Liver (tissue), 8 donors: ENCODE measurements at regions not wholly inside any gene's neighbourhood (a gene's known extent, or its start where the extent isn't known, plus 50 kb on each side); places are given as distances from the start of the nearest gene placed in this dataset.

Experiments used
- DNase-seq: peaks from one replicate; pipeline ENCODE4 v3.0.0-alpha.2; 2017; ENCODE audit warnings: low spot score
- H3K27ac ChIP-seq, 2 donors: one replicate each; pipeline ENCODE4 v1.7.0; 2013; ENCODE audit warnings: inconsistent platforms in 2 of 2, low read length in 2 of 2, control low read depth in 1 of 2, low read depth in 1 of 2, mild to moderate bottlenecking in 1 of 2
- H3K27me3 ChIP-seq, 4 donors: one replicate each; pipeline versions ENCODE4 v1.6.1 to v1.7.0; 2013; ENCODE audit warnings: low read length in 3 of 4, inconsistent platforms in 1 of 4, mild to moderate bottlenecking in 1 of 4, moderate library complexity in 1 of 4; ENCODE audit not compliant: control insufficient read depth in 4 of 4, insufficient read depth in 4 of 4
- H3K36me3 ChIP-seq, 4 donors: one replicate each; pipeline versions ENCODE4 v1.6.1 to v1.7.0; 2013; ENCODE audit warnings: low read length in 3 of 4, mild to moderate bottlenecking in 3 of 4, low read depth in 1 of 4, moderate library complexity in 1 of 4; ENCODE audit not compliant: control insufficient read depth in 4 of 4, insufficient read depth in 3 of 4
- H3K4me1 ChIP-seq, 4 donors: one replicate each; pipeline versions ENCODE4 v1.6.1 to v1.7.0; 2013; ENCODE audit warnings: low read length in 3 of 4, mild to moderate bottlenecking in 3 of 4, moderate library complexity in 1 of 4; ENCODE audit not compliant: control insufficient read depth in 4 of 4, insufficient read depth in 4 of 4
- H3K4me3 ChIP-seq, 3 donors: one replicate each; pipeline versions ENCODE4 v1.6.1 to v1.7.0; 2013; ENCODE audit warnings: low read length in 3 of 3, control low read depth in 1 of 3, low read depth in 1 of 3, mild to moderate bottlenecking in 1 of 3
- H3K9ac ChIP-seq, 2 donors: one replicate each; pipeline ENCODE4 v1.7.0; 2013; ENCODE audit warnings: low read length in 2 of 2, mild to moderate bottlenecking in 2 of 2, moderate library complexity in 2 of 2, control low read depth in 1 of 2, low read depth in 1 of 2
- H3K9me3 ChIP-seq, 4 donors: one replicate each; pipeline versions ENCODE4 v1.6.1 to v1.7.0; 2013; ENCODE audit warnings: low read length in 3 of 4; ENCODE audit not compliant: control insufficient read depth in 4 of 4
- ATF3 ChIP-seq: IDR thresholded peaks from 2 replicates; pipeline ENCODE4 v1.6.1; 2016; ENCODE audit warnings: antibody characterized with exemption
- EGR1 ChIP-seq, 2 donors: IDR thresholded peaks; 2 replicates each; pipeline ENCODE4 v1.6.1; 2016 to 2018; ENCODE audit warnings: antibody characterized with exemption in 2 of 2, low read depth in 2 of 2
- FOXA1 ChIP-seq: IDR thresholded peaks from 2 replicates; pipeline ENCODE4 v1.6.1; 2016; ENCODE audit warnings: antibody characterized with exemption
- FOXA2 ChIP-seq: IDR thresholded peaks from 2 replicates; pipeline ENCODE4 v1.6.1; 2016; ENCODE audit warnings: antibody characterized with exemption
- GABPA ChIP-seq, 2 donors: IDR thresholded peaks in 1 of 2; conservative IDR thresholded peaks in 1 of 2; 2 replicates each; pipeline ENCODE4 v1.6.1; 2016; ENCODE audit warnings: antibody characterized with exemption in 2 of 2, mild to moderate bottlenecking in 1 of 2, moderate library complexity in 1 of 2
- HNF4A ChIP-seq, 2 donors: conservative IDR thresholded peaks; 2 replicates each; pipeline ENCODE4 v1.6.1; 2016; ENCODE audit warnings: antibody characterized with exemption in 2 of 2, mild to moderate bottlenecking in 2 of 2
- HNF4G ChIP-seq: IDR thresholded peaks from 2 replicates; pipeline ENCODE4 v1.6.1; 2016; ENCODE audit warnings: antibody characterized with exemption
- JUND ChIP-seq, 2 donors: IDR thresholded peaks; 2 replicates each; pipeline ENCODE4 v1.6.1; 2016; ENCODE audit warnings: antibody characterized with exemption in 2 of 2
- MAX ChIP-seq: IDR thresholded peaks from 2 replicates; pipeline ENCODE4 v1.6.1; 2016; ENCODE audit warnings: antibody characterized with exemption
- NR2F2 ChIP-seq: IDR thresholded peaks from 2 replicates; pipeline ENCODE4 v1.6.1; 2016; ENCODE audit warnings: antibody characterized with exemption
- RAD21 ChIP-seq, 2 donors: IDR thresholded peaks; 2 replicates each; pipeline ENCODE4 v1.6.1; 2016; ENCODE audit warnings: antibody characterized with exemption in 2 of 2, mild to moderate bottlenecking in 2 of 2
- REST ChIP-seq: IDR thresholded peaks from 2 replicates; pipeline ENCODE4 v1.6.1; 2016; ENCODE audit warnings: antibody characterized with exemption, mild to moderate bottlenecking
- RXRA ChIP-seq, 2 donors: IDR thresholded peaks; 2 replicates each; pipeline ENCODE4 v1.6.1; 2017 to 2018; ENCODE audit warnings: antibody characterized with exemption in 2 of 2, mild to moderate bottlenecking in 1 of 2
- SP1 ChIP-seq: IDR thresholded peaks from 2 replicates; pipeline ENCODE4 v1.6.1; 2018; ENCODE audit warnings: antibody characterized with exemption, mild to moderate bottlenecking
- TAF1 ChIP-seq: conservative IDR thresholded peaks from 2 replicates; pipeline ENCODE4 v1.6.1; 2016; ENCODE audit warnings: antibody characterized with exemption, mild to moderate bottlenecking
- YY1 ChIP-seq: IDR thresholded peaks from 2 replicates; pipeline ENCODE4 v1.6.1; 2016; ENCODE audit warnings: antibody characterized with exemption, mild to moderate bottlenecking
- ZBTB33 ChIP-seq: IDR thresholded peaks from 2 replicates; pipeline ENCODE4 v1.6.1; 2016; ENCODE audit warnings: antibody characterized with exemption
- WGBS: extraction: QIAGEN DNeasy Blood & Tissue Kit; methylation state at CpG from one replicate; pipeline ENCODE4 v1.1.7; 2013; 5-methylcytosine and 5-hydroxymethylcytosine counted together
- TF ChIP-seq, protein P1 (sequence below): fragments of 150-350 bp; IDR thresholded peaks from 2 replicates; pipeline ENCODE4 v1.5.1; 2017; ENCODE audit warnings: improper control_type of control experiment, low read depth, low read length; ENCODE audit not compliant: missing input control
- donor health status: healthy.
- donor health status: healthy.
- donor health status: healthy.
- donor health status: healthy.
- donor health status: healthy.

DNA sequence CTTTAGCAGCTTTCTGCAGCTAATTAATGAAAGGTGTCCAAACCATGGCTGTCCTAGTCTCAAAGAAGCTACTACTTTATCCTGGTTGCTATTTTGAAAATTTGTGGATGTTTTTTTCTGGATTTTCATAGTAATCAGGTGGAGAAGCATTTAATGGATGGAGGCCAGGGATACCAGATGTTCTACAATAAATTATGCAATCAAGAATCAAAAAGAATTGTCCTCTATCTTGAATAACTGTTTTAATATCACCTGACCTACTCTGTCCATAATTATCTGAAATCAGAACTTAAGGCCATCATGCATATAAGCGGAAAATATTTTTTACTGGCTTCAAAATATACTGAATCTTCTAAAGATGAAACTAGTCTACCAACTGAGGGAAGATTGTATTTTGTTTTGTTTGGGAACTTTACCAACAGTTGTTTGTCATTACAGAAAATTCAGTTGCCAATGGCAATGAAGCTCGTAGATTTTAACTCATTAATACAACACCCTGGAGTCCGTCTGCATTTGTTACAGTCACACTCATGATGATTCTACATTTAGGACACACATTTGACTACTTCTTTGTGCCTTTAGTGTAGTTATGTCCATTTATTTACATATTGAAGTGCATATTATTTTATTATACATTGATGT lies 762.3 kb upstream of the GRM7 start:
- no peak overlapping the region for H3K27ac ChIP-seq
- H3K36me3 ChIP-seq: no peaks in the 10 kb centered on the region
- H3K4me1 ChIP-seq: no peaks in the 10 kb centered on the region
- TF ChIP-seq JUND (IDR thresholded peaks at IDR 0.05) (no peak), SP1 (no peak), FOXA2 (no peak), RAD21 (IDR thresholded peaks at IDR 0.05) (no peak), GABPA (IDR thresholded peaks at IDR 0.05 in 1 of 2, conservative IDR thresholded peaks at IDR 0.05 in 1 of 2) (no peak), NR2F2 (no peak), ZBTB33 (no peak), ATF3 (no peak), HNF4A (conservative IDR thresholded peaks at IDR 0.05) (no peak), RXRA (IDR thresholded peaks at IDR 0.05) (no peak), YY1 (no peak)
- DNase-seq: no peak
- 76% methylated on average over 3 of the region's 3 CpGs for WGBS
- H3K9me3 ChIP-seq: no peaks in the 10 kb centered on the region
- no peak overlapping the region for H3K4me3 ChIP-seq
- no peak overlapping the region for H3K9ac ChIP-seq
- H3K27me3 ChIP-seq: no peaks in the 10 kb centered on the region

GRCh38 chr3:6099458-6100075 lies 761.3 kb upstream of the GRM7 start:
- 75% methylated on average over 5 of the region's 5 CpGs for WGBS
- Histone ChIP-seq H3K4me1 (no peaks in the 10 kb centered on the region), H3K27ac (no peak overlapping the region), H3K9ac (no peak overlapping the region), H3K9me3 (no peaks in the 10 kb centered on the region), H3K36me3 (no peaks in the 10 kb centered on the region), H3K27me3 (no peaks in the 10 kb centered on the region), H3K4me3 (no peak overlapping the region)
- DNase-seq: no peak
- no peak for TF ChIP-seq ATF3
- no peak for TF ChIP-seq HNF4G
- TF ChIP-seq JUND (IDR thresholded peaks at IDR 0.05): no peak
- TF ChIP-seq RXRA (IDR thresholded peaks at IDR 0.05): no peak
- TF ChIP-seq EGR1 (IDR thresholded peaks at IDR 0.05; ENCODE audit: low read depth in 2 of 2): no peak
- TF ChIP-seq SP1: no peak
- no peak for TF ChIP-seq REST
- no peak for TF ChIP-seq FOXA2
- TF ChIP-seq, protein P1, sequence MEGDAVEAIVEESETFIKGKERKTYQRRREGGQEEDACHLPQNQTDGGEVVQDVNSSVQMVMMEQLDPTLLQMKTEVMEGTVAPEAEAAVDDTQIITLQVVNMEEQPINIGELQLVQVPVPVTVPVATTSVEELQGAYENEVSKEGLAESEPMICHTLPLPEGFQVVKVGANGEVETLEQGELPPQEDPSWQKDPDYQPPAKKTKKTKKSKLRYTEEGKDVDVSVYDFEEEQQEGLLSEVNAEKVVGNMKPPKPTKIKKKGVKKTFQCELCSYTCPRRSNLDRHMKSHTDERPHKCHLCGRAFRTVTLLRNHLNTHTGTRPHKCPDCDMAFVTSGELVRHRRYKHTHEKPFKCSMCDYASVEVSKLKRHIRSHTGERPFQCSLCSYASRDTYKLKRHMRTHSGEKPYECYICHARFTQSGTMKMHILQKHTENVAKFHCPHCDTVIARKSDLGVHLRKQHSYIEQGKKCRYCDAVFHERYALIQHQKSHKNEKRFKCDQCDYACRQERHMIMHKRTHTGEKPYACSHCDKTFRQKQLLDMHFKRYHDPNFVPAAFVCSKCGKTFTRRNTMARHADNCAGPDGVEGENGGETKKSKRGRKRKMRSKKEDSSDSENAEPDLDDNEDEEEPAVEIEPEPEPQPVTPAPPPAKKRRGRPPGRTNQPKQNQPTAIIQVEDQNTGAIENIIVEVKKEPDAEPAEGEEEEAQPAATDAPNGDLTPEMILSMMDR: no peak
- no peak for TF ChIP-seq TAF1
- TF ChIP-seq HNF4A (conservative IDR thresholded peaks at IDR 0.05): no peak
- TF ChIP-seq NR2F2: no peak
- no peak for TF ChIP-seq ZBTB33
- no peak for TF ChIP-seq YY1
- TF ChIP-seq FOXA1: no peak
- no peak for TF ChIP-seq RAD21 (IDR thresholded peaks at IDR 0.05)
- TF ChIP-seq GABPA (IDR thresholded peaks at IDR 0.05 in 1 of 2, conservative IDR thresholded peaks at IDR 0.05 in 1 of 2): no peak
- no peak for TF ChIP-seq MAX
